GM12891 (cell line): ENCODE measurements at regions not wholly inside any gene's neighbourhood (a gene's known extent, or its start where the extent isn't known, plus 50 kb on each side); places are given as distances from the start of the nearest gene placed in this dataset.
A peak's percentile ranks its signal among the peaks of the same experiment; 100 is the strongest.

Experiments used
- DNase-seq: peaks from one replicate; pipeline ENCODE4 v3.0.0; 2011; ENCODE audit warnings: low spot score; ENCODE audit not compliant: insufficient read length
- FAIRE-seq: peaks from 2 replicates; lab custom pipeline; 2011; peaks lifted over from hg19 to GRCh38; lab: Jason Lieb, UNC
- PAX5 ChIP-seq: IDR thresholded peaks from 2 replicates; pipeline ENCODE4 v1.6.1; 2011; ENCODE audit warnings: low read length, moderate library complexity, mild to moderate bottlenecking; ENCODE audit not compliant: insufficient read depth, severe bottlenecking
- POLR2A ChIP-seq: IDR thresholded peaks from 2 replicates; pipeline ENCODE4 v1.6.1; 2011; ENCODE audit warnings: low read depth, low read length, control low read depth
- POLR2AphosphoS5 ChIP-seq: IDR thresholded peaks from 2 replicates; pipeline ENCODE4 v1.6.1; 2011; ENCODE audit warnings: low read depth, low read length, control low read depth
- POU2F2 ChIP-seq: IDR thresholded peaks from 2 replicates; pipeline ENCODE4 v1.6.1; 2011; ENCODE audit warnings: low read depth, mild to moderate bottlenecking, control low read depth, low read length, moderate library complexity
- SPI1 ChIP-seq: IDR thresholded peaks from 2 replicates; pipeline ENCODE4 v1.6.1; 2011; ENCODE audit warnings: low read depth, low read length, control low read depth
- TAF1 ChIP-seq: IDR thresholded peaks from 2 replicates; pipeline ENCODE4 v1.6.1; 2011; ENCODE audit warnings: low read depth, low read length, control low read depth

GRCh38 chr4:92120810-92121498, 182.8 kb upstream of the GRID2 start:
- TF ChIP-seq PAX5 (no peak), POLR2A (no peak), POLR2AphosphoS5 (no peak), TAF1 (no peak), POU2F2 (no peak), SPI1 (no peak)
- DNase-seq (no peak), FAIRE-seq (no peak)

- no peak for FAIRE-seq
- no peak for DNase-seq
- TF ChIP-seq TAF1 (no peak), SPI1 (no peak), PAX5 (no peak), POU2F2 (no peak), POLR2A (no peak), POLR2AphosphoS5 (no peak)
Observed at GRCh38 chr4:92122911-92123310, 180.9 kb upstream of the GRID2 start.

GRCh38 chr4:92128676-92129075, 175.1 kb upstream of the GRID2 start:
- FAIRE-seq (no peak), DNase-seq (no peak)
- no peak for TF ChIP-seq PAX5
- no peak for TF ChIP-seq POLR2A
- no peak for TF ChIP-seq POU2F2
- TF ChIP-seq TAF1: no peak
- no peak for TF ChIP-seq SPI1
- TF ChIP-seq POLR2AphosphoS5: no peak

- FAIRE-seq (no peak), DNase-seq (no peak)
- TF ChIP-seq TAF1 (no peak), POLR2AphosphoS5 (no peak)
Observed at GRCh38 chr4:92129408-92129994, 174.3 kb upstream of the GRID2 start.

- TF ChIP-seq POU2F2 (no peak), SPI1 (no peak), PAX5 (no peak), POLR2AphosphoS5 (no peak), POLR2A (no peak), TAF1 (no peak)
- DNase-seq: no peak
- FAIRE-seq: no peak
Observed at GRCh38 chr4:92136434-92136833, 167.3 kb upstream of the GRID2 start.

GRCh38 chr4:92163348-92163747, 140.4 kb upstream of the GRID2 start:
- DNase-seq (no peak), FAIRE-seq (peak; percentile 60)
- no peak for TF ChIP-seq POLR2AphosphoS5
- no peak for TF ChIP-seq PAX5
- TF ChIP-seq POLR2A: no peak
- no peak for TF ChIP-seq POU2F2

GRCh38 chr4:92170340-92170739, 133.4 kb upstream of the GRID2 start:
- no peak for TF ChIP-seq PAX5
- TF ChIP-seq POLR2A: no peak
- no peak for TF ChIP-seq POLR2AphosphoS5
- TF ChIP-seq POU2F2: no peak
- no peak for DNase-seq
- no peak for FAIRE-seq

- FAIRE-seq (no peak), DNase-seq (no peak)
- no peak for TF ChIP-seq POLR2A
- no peak for TF ChIP-seq TAF1
Observed at GRCh38 chr4:92172203-92172602, 131.6 kb upstream of the GRID2 start.

- FAIRE-seq: no peak
- TF ChIP-seq SPI1: no peak
- TF ChIP-seq PAX5: no peak
- TF ChIP-seq POLR2A: no peak
- no peak for TF ChIP-seq POU2F2
- TF ChIP-seq TAF1: no peak
- no peak for TF ChIP-seq POLR2AphosphoS5
- DNase-seq: no peak
Observed at GRCh38 chr4:92175250-92175649, 128.5 kb upstream of the GRID2 start.

GRCh38 chr4:92182006-92182735, 121.6 kb upstream of the GRID2 start:
- TF ChIP-seq POLR2AphosphoS5 (no peak), POLR2A (no peak), POU2F2 (no peak), SPI1 (no peak), TAF1 (no peak), PAX5 (no peak)
- DNase-seq: no peak
- FAIRE-seq: no peak
